HFFc6 (cell line): ENCODE measurements at regions not wholly inside any gene's neighbourhood (a gene's known extent, or its start where the extent isn't known, plus 50 kb on each side); places are given as distances from the start of the nearest gene placed in this dataset.
A peak's percentile ranks its signal among the peaks of the same experiment; 100 is the strongest.

Experiments used
- DNase-seq: peaks from one replicate; pipeline ENCODE4 v3.0.0-alpha.2; 2018
- H3K27ac Mint-ChIP-seq: 2 replicates; pipeline ENCODE4 v1.8.0; 2020; ENCODE audit warnings: mild to moderate bottlenecking, mixed read lengths
- H3K27me3 Mint-ChIP-seq: 2 replicates; pipeline ENCODE4 v1.8.0; 2021; ENCODE audit warnings: mild to moderate bottlenecking, moderate library complexity, mixed read lengths; ENCODE audit not compliant: insufficient read depth
- H3K36me3 Mint-ChIP-seq: 2 replicates; pipeline ENCODE4 v1.8.0; 2021; ENCODE audit warnings: low read depth, mixed read lengths
- H3K4me1 Mint-ChIP-seq: 2 replicates; pipeline ENCODE4 v1.8.0; 2020; ENCODE audit warnings: low read depth, mixed read lengths
- H3K4me3 Mint-ChIP-seq: 2 replicates; pipeline ENCODE4 v1.8.0; 2020; ENCODE audit warnings: mild to moderate bottlenecking, moderate library complexity, mixed read lengths
- H3K9me3 Mint-ChIP-seq: 2 replicates; pipeline ENCODE4 v1.8.0; 2020; ENCODE audit warnings: mild to moderate bottlenecking, mixed read lengths
- TF ChIP-seq, protein P1 (sequence below): fragments of 200-600 bp; sonication (generic); IDR thresholded peaks from 2 replicates; pipeline ENCODE4 v1.5.0; 2021; ENCODE audit warnings: antibody characterized with exemption, mild to moderate bottlenecking

DNA sequence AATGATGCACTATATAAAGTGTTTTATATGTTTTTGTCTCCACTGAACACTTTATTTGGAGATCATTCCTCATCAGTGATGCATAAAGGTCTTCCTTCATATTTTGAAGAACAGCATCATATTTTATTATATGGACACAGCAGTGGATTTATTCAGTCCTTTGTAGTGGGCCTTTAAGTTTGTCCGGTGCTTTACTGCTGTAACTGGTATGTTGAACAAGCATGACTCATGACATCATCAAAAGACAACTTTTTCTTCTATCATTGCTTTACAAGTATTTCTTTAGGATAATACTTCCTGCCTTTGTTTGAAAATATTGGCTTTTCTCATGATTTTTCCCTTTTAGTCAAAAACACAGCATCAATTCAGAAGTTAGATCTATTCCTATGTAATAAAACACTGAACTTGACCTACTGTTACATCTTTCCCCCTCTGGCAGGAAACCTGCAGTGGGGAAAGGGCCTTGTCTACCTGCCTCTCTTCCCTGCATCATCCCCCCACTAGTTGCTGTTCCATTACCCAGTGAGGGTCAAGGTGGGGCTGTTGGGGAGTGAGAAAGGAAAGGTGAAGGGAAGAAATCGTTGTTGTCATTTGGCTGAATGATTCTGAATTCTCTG is 241.2 kb downstream of the CYP26B1 start:
- Mint-ChIP-seq H3K36me3 (peaks cover 48% of the 10 kb centered on the region), H3K27ac (peak overlapping the region; percentile 72), H3K4me3 (peak overlapping the region; percentile 68; the same call in 1 of the 2 replicates), H3K27me3 (no peaks in the 10 kb centered on the region), H3K9me3 (peaks cover 45% of the 10 kb centered on the region), H3K4me1 (peaks cover 61% of the 10 kb centered on the region)
- DNase-seq = no peak
- TF ChIP-seq, protein P1, sequence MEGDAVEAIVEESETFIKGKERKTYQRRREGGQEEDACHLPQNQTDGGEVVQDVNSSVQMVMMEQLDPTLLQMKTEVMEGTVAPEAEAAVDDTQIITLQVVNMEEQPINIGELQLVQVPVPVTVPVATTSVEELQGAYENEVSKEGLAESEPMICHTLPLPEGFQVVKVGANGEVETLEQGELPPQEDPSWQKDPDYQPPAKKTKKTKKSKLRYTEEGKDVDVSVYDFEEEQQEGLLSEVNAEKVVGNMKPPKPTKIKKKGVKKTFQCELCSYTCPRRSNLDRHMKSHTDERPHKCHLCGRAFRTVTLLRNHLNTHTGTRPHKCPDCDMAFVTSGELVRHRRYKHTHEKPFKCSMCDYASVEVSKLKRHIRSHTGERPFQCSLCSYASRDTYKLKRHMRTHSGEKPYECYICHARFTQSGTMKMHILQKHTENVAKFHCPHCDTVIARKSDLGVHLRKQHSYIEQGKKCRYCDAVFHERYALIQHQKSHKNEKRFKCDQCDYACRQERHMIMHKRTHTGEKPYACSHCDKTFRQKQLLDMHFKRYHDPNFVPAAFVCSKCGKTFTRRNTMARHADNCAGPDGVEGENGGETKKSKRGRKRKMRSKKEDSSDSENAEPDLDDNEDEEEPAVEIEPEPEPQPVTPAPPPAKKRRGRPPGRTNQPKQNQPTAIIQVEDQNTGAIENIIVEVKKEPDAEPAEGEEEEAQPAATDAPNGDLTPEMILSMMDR = no peak

DNA sequence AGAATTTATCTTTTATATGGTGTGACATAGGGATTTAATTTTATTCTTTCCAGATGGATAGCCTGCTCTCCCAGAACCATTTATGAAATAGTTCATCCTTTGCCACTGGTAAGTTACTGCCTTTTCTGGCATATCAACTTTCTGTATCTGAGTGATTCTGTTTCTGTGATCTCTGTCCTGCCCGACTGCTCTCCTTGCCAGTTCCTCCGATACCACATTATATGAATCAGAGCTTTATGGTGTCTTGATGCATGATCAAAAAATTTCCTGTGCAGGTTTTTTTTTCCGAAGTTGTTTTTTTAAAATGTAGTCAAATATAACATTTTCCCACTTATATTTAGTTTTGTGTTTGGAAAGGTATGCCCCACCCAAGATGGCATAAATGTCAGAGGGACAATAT is 242.5 kb downstream of the CYP26B1 start:
- H3K36me3 Mint-ChIP-seq = peaks cover 50% of the 10 kb centered on the region
- H3K9me3 Mint-ChIP-seq = peaks cover 47% of the 10 kb centered on the region
- peak overlapping the region; percentile 72 for H3K27ac Mint-ChIP-seq
- no peaks in the 10 kb centered on the region for H3K27me3 Mint-ChIP-seq
- peaks cover 71% of the 10 kb centered on the region for H3K4me1 Mint-ChIP-seq
- peak overlapping the region; percentile 68 for H3K4me3 Mint-ChIP-seq
- TF ChIP-seq, protein P1 = no peak
- peak; percentile 64 for DNase-seq

DNA sequence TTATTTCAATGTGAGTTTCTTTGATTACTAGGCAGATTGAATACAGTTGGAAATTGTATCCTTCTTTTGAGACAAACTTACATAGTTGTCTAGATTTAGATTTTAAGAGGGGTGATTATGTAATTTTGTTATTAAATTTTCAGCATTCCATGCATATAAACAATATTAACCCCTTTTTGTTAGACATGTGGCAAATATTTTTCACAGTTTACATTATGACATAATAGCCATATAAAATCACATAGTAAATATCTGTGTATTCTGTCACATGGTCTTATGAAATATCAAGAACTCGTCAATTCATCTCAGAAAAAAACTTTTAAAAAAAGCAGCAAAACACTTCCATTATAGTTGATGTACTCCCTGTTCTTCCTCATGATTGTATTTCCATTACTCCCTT is 243.8 kb downstream of the CYP26B1 start:
- peaks cover 51% of the 10 kb centered on the region for H3K36me3 Mint-ChIP-seq
- peaks cover 71% of the 10 kb centered on the region for H3K4me1 Mint-ChIP-seq
- peaks cover 48% of the 10 kb centered on the region for H3K9me3 Mint-ChIP-seq
- TF ChIP-seq, protein P1 = no peak
- peaks cover 5% of the 10 kb centered on the region; the same call in 1 of the 2 replicates for H3K27me3 Mint-ChIP-seq
- no peak overlapping the region for H3K27ac Mint-ChIP-seq
- H3K4me3 Mint-ChIP-seq = no peak overlapping the region
- no peak for DNase-seq

DNA sequence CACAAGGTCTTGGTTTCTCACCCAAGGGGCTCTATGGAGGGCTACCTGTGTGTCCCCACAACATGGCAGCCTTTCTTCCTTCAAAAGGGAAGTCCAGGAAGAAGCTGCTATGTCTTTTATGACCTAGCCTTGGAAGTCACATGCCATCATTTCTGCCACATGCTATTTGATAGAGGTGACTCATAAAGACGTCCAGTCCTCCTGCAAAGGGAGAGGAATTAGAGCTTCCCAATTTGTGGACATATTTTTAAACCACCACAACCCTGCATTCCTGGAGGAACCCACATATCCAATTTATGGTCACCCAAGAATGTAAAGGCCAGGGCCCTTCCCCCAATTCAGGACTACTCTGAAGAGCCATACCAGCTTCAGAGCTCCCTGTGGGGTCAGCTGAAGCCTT is 246.2 kb downstream of the CYP26B1 start:
- Mint-ChIP-seq H3K36me3 (peaks cover 40% of the 10 kb centered on the region), H3K9me3 (peaks cover 38% of the 10 kb centered on the region), H3K4me3 (no peak overlapping the region), H3K27ac (peak overlapping the region; percentile 30; the same call in 1 of the 2 replicates), H3K4me1 (peaks cover 53% of the 10 kb centered on the region), H3K27me3 (peaks cover 11% of the 10 kb centered on the region; the same call in 1 of the 2 replicates)
- peak; percentile 91 for DNase-seq
- TF ChIP-seq, protein P1 = no peak

DNA sequence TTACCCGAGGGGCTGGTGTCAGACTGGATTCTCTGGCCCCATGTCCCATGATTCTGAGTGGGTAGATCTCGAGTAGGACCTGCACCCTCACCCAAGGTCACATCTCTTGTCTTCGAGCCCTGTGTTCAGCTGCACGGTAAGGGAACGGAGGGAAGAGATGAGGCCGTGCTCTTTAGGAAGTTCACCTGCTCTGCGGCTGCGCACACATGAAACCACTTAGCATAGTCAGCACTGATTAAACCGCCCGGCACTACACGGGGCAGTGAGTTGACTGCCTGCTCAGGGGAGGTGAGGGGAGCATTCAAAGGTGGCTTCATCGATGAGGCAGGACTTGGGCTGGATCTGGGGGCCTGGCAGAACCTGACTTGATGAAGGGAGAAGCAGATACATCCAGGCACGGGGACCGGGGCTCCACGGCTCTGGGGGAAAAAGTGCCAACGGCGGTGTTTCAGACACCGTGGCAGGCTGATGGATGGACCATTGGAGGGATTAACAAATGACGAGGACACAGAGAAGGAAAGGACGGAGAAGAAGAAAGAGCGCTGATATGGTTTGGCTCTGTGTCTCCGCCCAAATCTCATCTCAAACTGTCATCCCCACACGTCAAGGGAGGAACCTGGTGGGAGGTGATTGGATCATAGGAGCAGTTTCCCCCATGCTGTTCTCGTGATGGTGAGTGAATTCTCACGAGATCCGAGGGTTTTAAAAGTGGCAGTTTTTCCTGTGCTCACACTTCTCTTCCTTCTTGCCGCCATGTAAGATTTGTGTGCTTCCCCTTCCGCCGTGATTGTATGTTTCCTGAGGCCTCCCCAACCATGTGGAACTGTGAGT is 248.6 kb downstream of the CYP26B1 start:
- no peak for DNase-seq
- TF ChIP-seq, protein P1 = no peak
- Mint-ChIP-seq H3K27ac (no peak overlapping the region), H3K4me3 (no peak overlapping the region), H3K4me1 (peaks cover 29% of the 10 kb centered on the region), H3K36me3 (peaks cover 32% of the 10 kb centered on the region), H3K27me3 (peaks cover 11% of the 10 kb centered on the region; the same call in 1 of the 2 replicates), H3K9me3 (peaks cover 30% of the 10 kb centered on the region)
